ENCODE measurements at regions not wholly inside any gene's neighbourhood (a gene's known extent, or its start where the extent isn't known, plus 50 kb on each side); places are given as distances from the start of the nearest gene placed in this dataset.

DNA sequence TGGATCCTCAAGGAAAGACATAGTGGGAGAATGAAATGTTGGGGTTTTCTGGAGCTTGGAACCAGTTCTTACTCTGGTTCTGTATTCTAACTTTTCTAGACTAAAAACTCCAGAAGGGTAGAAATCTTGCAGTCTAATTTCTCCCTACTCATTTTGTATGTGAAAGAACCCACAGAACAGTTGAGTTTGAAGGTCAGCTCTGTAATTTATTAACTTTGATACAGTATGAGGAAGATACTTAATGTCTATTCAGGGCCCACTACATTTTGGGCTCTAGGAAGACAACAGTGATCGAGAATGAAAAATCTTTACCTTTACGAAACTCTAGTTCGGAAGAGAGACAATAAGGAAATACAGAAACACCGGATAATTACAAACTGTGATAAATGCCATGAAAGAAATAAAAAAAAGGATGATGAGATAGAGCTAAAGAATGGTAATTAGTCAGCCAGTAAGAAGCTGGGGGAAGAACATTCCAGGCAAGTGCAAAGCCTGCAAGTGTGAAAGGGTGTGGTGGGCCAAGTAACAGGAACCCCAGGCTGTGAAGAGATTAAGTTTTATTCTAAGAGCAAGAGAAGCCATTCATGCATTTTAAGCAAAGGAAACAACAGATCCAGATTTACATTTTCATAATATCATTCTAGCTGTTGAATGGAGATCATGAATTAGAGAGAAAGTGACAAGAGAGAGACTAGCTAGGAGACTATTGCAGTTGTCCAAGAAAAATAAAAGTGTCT, 159.9 kb upstream of the HMCN1 start:
- no peak for DNase-seq

DNA sequence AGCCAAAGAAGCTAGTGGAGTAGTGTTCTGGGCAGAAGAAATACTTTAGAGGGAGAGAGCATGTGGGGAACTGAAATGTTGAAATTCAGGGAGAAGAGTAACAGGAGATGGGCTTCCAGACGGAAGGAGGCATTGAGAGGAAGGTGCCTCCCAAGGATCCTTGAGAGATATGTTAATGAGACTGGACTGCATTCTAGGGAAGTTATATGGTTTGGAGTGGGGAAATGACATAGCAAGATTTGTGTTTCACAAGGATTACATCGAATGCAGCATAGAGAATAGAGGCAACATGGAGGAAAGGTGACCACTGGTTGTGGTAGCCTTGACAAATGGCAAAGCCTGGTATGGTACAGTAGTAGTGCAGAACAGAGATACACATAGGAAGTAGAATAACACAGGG, 160.5 kb upstream of the HMCN1 start:
- DNase-seq = no peak

DNA sequence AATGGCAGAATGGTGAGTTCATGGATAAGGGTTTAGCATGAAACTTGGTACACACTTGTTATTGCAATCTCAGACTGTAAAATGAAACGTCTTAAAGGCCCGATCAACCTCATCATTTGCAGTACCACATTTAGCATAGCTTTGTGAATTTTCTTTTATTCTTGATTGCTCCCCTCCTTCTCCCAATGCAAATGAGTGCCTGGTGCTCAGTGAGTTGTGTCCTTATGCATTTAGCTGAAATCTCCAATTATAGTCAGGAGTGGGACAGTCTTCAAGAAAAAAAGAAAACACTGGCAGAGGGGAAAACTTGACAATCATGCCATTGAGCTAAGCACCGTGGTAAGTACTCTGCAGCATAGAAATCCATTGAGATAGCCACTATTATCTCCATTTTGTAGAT, 161.0 kb upstream of the HMCN1 start:
- no peak for DNase-seq

DNA sequence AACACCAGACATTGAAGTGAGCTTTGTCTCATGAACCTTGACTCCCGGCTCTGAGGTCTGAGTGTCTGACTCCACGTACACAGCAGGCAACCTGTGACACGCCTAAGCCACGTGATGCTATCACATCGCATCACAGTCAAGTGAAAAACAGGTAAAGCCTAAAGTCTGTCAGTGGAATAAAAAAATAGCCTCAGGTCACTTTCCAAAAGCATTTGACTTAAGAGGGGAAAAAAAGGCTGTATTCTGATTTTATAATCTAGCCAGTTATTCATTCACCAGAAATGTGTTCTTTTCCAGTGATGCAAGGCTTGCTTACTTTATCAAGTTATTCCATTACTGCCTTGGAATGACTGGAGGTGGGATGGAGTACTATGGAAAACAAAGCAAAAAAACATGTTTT, 163.2 kb upstream of the HMCN1 start:
- peak; percentile 11 for DNase-seq

DNA sequence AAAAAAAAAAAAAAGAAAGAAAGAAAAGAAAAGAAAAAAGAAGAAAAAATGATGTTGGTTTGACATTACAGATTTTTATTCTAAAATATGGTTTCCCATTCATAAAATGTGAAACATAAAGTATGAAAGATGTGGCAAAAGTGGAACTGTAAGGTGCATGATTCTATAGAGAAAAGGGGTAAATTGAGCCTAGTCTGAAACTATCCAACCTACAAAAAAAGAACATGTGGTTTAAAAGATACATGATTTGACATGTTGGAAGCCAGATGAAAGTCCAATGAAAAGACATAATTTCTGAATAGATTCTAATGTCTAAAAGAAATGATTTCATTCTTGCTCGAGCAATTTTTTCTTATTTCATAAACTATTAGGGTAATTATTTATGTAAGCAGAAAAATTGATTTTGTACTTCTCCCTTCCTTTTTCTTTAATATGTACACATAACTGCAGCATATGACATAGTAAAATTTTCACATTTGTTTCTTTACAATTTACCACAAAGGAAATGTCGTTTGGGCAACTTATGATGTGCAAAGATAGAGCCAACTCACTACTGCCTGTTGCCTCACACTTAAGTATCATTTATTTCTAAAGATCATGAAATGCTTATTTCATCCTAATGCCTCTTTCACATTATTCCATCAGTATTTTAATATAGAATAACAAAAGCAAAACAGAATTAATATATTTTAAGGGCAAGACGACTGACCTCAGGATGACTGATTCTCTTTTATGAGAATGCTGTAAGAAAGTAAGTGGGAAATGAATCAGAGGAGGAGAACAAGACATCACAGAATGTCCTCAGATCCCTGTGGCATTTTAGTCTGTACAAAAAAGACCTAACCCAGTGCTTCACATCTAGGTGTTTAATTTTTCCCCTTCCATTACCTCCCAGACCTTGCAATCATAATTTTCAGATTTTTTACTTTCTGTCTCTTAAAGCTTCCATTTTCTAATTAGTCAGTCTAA, 165.8 kb upstream of the HMCN1 start:
- no peak for DNase-seq

DNA sequence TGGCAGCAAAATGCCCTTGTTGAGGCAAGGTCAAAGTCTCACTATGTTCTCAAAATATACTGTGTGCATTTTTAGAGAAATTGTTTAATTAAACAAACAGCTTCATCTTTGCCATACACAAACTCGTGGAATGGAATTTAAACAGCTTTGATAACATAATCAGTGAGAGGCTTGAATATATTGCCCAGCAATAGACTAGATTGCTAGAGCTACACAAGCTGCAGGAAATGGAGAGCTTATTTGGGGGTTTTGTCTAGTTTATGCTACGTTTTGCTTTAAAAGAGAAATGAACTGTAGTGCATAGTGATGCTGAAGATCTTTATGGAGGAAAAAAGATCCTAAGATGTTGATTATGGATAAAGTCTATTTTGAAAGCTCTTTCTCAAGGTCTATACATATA, 166.8 kb upstream of the HMCN1 start:
- no peak for DNase-seq

DNA sequence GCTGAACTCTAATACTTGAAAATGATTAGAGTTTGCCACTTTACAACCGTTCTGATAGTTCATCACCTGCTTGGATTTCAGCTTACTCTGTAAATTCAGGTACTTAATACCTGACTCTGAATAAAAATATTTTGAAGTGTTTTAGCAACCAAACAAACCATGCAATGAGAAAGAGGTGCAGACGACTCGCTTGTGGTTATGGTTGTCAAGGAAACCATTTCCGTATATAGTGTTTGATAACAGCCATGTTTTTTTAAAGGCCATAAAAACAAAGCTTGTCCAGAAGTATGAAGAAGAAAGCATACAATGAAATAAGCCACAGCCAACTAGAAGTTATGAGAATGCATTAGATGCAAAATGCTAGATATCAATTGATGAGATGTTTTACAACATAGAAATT, 167.2 kb upstream of the HMCN1 start:
- peak; percentile 50 for DNase-seq

DNA sequence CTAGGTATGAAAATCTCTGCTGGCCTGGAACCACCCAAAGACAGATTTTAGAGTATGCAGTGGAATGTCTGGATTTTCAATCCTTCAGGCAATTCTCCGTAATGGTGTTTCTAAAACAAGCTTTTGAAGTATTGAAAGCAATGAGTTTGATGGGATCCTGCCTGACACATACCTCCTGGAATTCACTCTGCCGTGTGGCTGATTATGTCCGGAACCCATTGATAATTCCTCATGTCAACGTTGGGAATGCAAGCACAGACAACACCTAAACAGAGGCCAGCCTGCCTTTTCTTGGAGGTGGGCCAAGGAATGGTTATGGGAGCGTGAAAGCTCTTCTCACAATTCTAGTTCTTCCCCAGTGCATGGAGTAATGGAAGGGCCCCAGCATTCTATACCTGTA, 168.9 kb upstream of the HMCN1 start:
- DNase-seq = no peak

DNA sequence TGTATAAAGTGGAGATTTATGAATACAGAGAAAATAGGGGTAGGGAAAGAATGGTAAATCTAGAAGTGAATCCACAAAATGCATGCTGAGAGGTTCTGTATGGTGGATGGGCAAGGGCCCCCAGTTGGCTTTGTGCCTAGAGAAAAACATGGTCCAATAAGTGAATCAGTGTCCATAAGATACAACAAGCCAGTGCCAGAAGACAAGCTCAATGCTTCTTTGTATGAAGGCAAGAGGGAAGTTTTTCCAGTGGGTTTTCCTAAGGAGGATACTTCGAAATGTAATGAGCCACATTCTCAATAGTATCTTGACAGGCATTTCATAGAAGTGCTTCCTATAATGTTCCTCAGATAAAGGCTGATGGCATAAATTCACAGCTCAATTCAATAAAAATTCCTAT, 169.4 kb upstream of the HMCN1 start:
- no peak for DNase-seq

DNA sequence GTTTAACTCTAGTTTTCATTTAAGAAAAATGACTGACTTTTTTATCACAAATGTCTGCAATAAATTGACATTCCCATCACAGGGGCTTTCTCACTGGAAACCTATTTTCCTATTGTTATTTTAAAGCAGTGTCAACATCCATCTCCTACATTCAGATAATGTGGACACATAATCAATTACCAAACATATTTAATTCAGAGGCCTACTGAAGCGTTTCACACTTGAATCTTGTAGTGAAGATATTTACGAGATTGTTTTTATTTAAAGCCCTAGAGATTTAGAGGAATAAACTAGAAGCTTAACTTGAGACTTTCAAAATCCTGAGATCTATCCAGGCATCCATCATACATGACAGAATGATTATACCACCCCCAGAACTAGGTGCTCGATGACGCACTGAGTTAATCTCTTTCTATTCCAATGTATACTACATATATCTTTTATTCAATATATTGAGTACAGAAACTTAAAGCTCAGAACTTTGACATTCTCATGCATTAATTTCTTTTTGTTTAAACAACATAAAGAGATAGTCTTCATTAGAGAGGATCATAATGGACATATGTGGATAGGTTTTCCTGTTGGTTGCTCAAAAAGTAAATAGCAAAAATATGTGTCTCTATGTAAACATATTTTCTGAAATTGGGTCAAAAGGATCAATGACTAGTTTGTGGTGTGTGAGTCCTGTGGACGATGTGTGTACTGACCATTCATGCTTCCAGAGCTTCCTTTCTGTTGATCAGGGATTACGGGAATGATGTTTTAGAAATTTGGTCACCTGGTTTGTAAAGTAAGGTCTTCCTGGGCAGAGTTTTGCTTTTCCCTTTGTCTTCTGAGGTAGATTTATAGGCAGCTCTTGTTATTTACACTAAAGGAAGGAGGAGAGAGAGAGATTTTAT, 171.5 kb upstream of the HMCN1 start:
- DNase-seq = no peak

DNA sequence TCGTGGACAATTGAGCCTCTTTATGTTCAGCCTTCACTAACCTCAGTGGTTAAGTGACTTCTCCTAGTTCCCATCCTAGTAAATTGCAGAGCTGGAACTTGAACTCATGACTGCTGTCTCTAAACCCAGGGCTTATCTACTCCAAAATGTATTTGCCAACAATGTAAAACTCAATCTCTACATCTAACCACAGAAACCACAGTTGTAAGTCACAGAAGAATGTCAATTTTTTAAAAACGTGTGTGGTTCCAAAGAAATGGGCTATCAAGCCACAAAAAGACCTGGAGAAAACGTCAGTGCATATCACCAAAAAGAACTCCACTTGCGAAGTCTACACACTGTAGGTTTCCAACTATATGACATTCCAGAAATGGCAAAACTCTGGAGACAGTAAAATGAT, 172.6 kb upstream of the HMCN1 start:
- DNase-seq = no peak

DNA sequence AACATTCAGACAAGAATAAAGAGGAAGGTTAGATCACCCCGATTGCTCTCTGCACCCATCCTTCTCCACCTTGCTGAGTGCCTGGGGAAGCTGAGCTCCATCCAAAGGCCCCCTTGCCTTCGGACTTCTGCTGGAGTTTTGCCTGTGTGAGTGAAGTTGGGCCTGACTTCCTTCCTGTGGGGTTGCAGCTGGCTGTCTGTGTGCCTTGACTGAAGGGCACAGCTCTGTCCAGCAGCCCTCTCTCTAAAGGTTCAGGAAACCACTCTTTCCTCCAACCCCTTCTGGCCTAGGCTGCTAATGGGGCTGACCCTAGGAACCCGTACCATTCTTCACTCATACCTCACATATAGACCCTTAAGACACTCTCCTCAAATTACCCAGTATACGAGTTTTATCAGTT, 173.4 kb upstream of the HMCN1 start:
- DNase-seq = no peak

DNA sequence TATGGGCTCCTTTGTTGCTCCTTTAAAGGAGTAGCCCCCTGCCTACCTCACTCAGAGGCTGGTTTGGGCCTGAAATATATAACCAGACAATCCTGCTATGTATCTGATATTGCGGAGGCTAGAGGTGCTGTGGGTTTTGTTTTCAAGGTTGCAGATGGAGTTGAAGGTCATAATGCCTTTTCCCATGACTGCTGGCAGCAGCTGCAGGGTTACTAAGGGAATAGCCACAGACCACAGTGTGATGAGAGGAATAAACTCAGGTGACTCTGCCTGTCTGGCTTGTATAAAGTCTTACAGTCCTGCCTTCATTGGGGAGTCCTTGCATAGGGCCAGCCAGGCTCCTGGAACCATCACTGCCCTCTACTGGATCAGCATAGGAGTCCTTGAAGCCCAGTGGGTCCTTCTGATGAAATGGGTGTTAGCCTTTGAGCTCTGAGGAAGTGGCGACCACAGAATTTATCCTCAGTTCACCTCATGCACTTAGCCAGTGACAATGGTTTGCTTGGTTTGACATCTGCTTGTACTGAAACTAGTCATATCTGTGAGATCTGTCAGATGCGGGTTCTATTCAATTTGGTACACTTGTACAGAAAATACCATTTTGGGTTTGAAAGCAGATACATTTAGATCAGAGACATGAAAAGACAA, 174.4 kb upstream of the HMCN1 start:
- peak; percentile 22 for DNase-seq

DNA sequence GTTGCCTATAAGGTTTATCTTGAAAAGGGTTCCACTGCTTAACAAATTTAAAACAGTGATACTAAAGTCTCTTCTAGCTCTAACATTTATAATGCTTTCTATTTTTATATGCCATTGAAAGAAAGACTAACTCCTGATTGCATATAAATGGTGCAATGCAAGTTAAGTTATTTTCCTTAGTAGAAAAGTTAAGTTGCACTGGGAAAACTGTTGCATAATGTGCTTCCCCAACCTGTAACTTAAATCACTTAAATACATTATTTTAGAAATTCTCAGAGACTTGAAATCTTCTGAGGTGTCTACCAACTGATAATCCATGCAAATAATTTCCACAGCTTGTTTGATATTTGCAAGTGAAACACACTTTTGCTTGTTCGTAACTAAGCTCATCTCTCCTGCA, 175.0 kb upstream of the HMCN1 start:
- DNase-seq = no peak

DNA sequence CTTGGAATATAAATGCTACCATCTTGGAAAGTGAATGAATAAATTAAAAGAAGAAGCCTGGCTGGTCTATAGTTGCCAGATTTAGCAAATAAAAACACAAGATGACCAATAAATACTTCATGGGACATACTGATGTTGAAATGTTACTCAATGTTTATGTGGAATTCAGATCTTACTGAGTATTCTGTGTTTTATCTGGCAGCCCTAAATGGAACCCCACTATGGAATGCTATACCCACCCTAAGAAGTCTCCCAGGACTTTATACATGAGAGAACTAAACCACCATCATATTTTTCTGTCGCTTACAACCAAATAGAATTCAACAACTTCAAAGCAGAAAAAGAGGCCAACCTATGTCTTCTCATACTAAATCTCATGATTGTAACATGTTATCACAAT, 177.6 kb upstream of the HMCN1 start:
- DNase-seq = no peak

DNA sequence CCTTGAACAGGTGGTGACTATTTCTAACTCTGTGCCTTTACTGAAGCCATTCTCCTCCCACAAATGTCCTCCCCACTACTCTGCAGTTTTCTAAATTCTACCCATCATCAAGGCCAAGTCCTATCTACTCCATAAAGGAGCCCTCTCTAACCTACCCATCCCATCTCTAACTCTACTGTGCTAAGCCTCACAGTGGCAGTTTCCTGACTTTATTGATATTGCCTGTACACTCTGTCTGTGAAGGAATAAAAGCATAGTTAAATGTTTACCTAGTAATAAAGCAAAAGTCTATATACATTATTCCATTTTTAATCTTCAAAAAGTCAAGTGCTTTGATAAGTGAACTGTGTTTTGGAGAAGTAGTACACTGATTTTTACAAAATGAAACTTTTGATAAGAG, 178.4 kb upstream of the HMCN1 start:
- no peak for DNase-seq

DNA sequence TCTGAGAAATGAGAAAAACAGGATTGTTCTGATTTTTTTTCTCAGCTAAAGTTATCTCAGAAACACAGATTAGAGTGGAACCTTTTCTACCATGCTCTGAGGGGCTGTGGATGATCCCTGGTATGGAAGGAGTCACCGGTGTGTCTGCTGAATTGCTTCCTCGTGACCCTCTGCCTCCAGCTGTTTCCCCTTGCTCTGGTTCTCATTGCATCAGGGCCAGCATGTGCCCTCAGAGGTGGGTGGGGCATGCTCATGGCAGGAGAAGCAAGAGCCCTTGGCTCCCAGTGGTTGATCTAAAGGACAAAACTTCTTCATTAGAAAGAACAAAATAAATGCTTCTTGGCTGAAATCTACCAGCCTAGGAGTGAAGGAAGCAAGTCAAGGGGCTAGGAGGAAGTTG, 183.2 kb upstream of the HMCN1 start:
- no peak for DNase-seq

DNA sequence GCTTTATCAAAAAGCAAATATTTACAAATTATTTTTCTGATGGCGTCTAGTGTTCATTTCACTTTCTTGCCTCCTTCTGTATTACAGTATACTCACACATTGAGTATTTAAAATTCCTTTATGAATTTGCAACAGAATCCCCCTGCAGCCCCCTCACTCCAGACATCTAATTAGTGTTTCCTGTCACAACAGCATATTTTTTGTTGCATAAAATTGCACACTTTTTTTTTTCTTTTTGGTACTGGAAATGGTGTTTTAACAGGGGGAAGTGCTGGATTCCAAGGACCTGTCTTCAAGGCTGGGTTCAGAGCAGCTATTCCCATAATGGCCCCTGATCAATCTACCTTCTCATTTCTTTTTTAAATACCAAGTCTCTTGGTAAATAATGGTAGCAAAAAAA, 184.3 kb upstream of the HMCN1 start:
- no peak for DNase-seq

DNA sequence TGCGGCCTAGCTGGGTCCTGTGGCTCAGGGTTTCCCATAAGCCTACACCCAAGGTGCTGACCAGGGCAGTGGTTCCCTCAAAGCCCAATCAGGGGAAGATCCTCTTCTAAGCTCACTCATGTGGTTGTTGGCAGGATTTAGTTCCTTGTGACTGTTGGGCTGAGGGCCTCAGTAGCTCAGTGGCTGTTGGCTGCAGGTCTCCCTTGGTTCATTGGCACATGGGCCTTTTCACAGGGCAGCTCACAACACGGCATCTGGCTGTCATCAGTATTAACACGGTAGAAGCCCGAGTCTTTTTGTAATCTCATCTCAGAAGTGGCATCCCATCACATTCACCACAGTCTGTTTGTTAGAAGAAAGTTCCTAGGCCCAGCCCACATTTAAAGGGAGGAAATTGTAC, 188.2 kb upstream of the HMCN1 start:
- DNase-seq = no peak

DNA sequence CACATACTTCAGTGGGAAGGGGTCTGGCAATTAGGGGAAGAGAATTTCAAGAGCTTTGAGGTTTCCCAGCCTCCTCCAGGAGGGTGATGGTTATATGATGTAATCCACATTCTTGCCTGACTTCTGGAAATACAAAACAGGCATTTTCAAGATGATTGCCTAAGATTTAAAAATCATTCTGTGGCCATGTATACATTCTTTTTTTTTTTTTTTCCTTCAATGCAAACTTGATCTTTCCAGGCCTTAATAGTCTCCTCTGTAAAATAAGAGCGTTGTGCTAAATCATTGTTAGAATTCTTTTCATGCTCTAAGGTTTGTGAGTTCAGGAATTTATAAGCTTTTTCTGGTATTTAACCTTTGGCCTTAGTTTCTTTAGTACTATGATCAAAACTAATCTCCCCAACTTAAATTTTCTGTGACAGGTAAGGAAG, 192.3 kb upstream of the HMCN1 start:
- no peak for DNase-seq

DNA sequence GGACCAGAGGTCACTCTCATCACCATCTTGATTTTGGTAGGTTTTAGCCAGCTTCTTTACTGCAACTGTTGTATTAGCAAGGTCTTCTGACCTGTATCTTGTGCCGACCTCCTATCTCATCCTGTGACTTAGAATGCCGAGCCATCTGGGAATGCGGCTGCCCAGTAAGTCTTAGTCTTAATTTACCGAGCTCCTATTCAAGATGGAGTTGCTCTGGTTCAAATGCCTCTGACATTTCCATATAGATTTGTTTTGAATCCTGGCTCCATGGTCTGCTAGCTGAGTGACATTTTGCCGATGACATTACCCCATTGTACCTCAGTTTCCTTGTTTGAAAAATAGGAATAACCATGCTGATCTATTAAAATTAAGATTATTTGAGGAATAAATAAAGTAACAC, 193.9 kb upstream of the HMCN1 start:
- DNase-seq = no peak

DNA sequence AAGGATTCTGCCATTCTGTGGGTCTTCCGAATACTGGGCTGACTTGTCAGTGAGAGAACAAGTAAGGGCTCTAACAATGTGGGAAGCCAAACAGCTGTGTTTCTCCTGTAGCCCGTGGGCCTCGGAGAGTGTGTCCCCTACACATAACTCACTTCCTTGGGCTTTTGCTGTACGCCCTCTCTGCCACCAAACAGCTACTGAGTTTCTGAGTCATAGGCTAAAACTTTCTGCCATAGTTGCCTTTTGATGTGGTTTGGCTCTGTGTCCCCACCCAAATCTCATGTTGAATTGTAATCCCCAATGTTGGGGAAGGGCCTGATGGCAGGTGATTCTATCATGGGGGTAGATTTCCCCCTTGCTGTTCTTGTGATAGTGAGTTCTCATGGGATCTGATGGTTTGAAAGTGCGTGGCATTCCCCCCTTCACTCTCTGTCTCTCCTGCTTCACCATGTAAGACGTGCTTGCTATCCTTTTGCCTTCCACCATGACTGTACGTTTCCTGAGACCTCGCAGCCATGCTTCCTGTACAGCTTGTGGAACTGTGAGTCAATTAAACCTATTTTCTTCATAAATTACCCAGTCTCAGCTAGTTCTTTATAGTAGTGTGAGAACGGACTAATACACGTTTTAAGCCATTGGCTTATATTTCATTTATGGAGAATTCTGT, 194.8 kb upstream of the HMCN1 start:
- no peak for DNase-seq

All from effector CD4-positive, alpha-beta T cell (primary cell).